ENCODE measurements at regions not wholly inside any gene's neighbourhood (a gene's known extent, or its start where the extent isn't known, plus 50 kb on each side); places are given as distances from the start of the nearest gene placed in this dataset.

- Histone ChIP-seq H3F3A (ENCODE audit: low read depth) (no peaks in the 10 kb centered on the region), H3K27me3 (ENCODE audit: insufficient read depth, low read length, poor library complexity, severe bottlenecking) (no peaks in the 10 kb centered on the region), H2AFZ (ENCODE audit: low read length) (no peak overlapping the region), H3K4me1 (ENCODE audit: insufficient read depth, low read length, poor library complexity, severe bottlenecking) (no peaks in the 10 kb centered on the region), H3K9me3 (ENCODE audit: insufficient read depth, low read depth, low read length) (no peaks in the 10 kb centered on the region), H3K9me2 (replicated peaks; ENCODE audit: low read depth, low read length) (no peaks in the 10 kb centered on the region), H4K20me1 (ENCODE audit: insufficient read depth, low read length, poor library complexity, severe bottlenecking) (no peaks in the 10 kb centered on the region), H3K9ac (ENCODE audit: low read depth, low read length, poor library complexity, severe bottlenecking) (no peak overlapping the region), H3K36me3 (ENCODE audit: insufficient read depth, low read length) (no peaks in the 10 kb centered on the region), H3K4me2 (ENCODE audit: low read depth, low read length, poor library complexity, severe bottlenecking) (no peak overlapping the region), H3K4me3 (ENCODE audit: low read length, poor library complexity, severe bottlenecking) (no peak overlapping the region), H3K79me2 (ENCODE audit: insufficient read depth, low read length) (no peaks in the 10 kb centered on the region)
- TF ChIP-seq, protein P1, sequence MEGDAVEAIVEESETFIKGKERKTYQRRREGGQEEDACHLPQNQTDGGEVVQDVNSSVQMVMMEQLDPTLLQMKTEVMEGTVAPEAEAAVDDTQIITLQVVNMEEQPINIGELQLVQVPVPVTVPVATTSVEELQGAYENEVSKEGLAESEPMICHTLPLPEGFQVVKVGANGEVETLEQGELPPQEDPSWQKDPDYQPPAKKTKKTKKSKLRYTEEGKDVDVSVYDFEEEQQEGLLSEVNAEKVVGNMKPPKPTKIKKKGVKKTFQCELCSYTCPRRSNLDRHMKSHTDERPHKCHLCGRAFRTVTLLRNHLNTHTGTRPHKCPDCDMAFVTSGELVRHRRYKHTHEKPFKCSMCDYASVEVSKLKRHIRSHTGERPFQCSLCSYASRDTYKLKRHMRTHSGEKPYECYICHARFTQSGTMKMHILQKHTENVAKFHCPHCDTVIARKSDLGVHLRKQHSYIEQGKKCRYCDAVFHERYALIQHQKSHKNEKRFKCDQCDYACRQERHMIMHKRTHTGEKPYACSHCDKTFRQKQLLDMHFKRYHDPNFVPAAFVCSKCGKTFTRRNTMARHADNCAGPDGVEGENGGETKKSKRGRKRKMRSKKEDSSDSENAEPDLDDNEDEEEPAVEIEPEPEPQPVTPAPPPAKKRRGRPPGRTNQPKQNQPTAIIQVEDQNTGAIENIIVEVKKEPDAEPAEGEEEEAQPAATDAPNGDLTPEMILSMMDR (conservative IDR thresholded peaks at IDR 0.05; ENCODE audit: low read length): no peak
- TF ChIP-seq EZH2phosphoT487 (IDR thresholded peaks at IDR 0.05; ENCODE audit: borderline replicate concordance): no peak
Measured at GRCh38 chr2:34447097-34447496, 848.0 kb upstream of the FAM98A start.

DNA sequence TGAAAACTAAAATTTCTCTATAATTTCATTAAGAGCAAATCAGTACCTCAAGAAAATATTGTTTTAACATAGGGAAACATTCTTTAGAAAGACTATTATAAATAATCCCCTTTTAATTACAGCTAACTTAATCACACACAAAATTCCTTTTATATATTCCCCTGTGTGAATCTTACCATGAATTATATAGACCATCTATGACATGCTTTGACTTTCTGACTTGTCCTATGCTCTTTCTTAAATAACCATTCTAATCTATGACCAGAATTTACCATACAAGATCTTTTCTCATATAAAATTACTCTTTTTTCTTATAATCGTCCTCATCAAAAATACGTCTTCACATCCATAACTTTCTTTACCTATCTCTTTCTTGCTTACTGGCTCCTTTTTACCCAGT lies 824.2 kb upstream of the FAM98A start:
- Histone ChIP-seq H3F3A (ENCODE audit: low read depth) (no peaks in the 10 kb centered on the region), H3K9me3 (ENCODE audit: insufficient read depth, low read depth, low read length) (no peaks in the 10 kb centered on the region; the same call in 1 of the 2 replicates), H3K4me1 (ENCODE audit: insufficient read depth, low read length, poor library complexity, severe bottlenecking) (no peaks in the 10 kb centered on the region), H3K36me3 (ENCODE audit: insufficient read depth, low read length) (no peaks in the 10 kb centered on the region), H4K20me1 (ENCODE audit: insufficient read depth, low read length, poor library complexity, severe bottlenecking) (no peaks in the 10 kb centered on the region), H3K27me3 (ENCODE audit: insufficient read depth, low read length, poor library complexity, severe bottlenecking) (no peaks in the 10 kb centered on the region), H3K4me2 (ENCODE audit: low read depth, low read length, poor library complexity, severe bottlenecking) (no peak overlapping the region), H3K4me3 (ENCODE audit: low read length, poor library complexity, severe bottlenecking) (no peak overlapping the region), H2AFZ (ENCODE audit: low read length) (no peak overlapping the region), H3K79me2 (ENCODE audit: insufficient read depth, low read length) (no peaks in the 10 kb centered on the region), H3K9ac (ENCODE audit: low read depth, low read length, poor library complexity, severe bottlenecking) (no peak overlapping the region), H3K9me2 (replicated peaks; ENCODE audit: low read depth, low read length) (no peaks in the 10 kb centered on the region)
- TF ChIP-seq, protein P1 (conservative IDR thresholded peaks at IDR 0.05; ENCODE audit: low read length): no peak
- TF ChIP-seq EZH2phosphoT487 (IDR thresholded peaks at IDR 0.05; ENCODE audit: borderline replicate concordance): no peak

GRCh38 chr2:34419856-34420255 lies 820.8 kb upstream of the FAM98A start:
- H3K36me3 ChIP-seq (ENCODE audit: insufficient read depth, low read length): no peaks in the 10 kb centered on the region
- no peak overlapping the region for H3K4me3 ChIP-seq (ENCODE audit: low read length, poor library complexity, severe bottlenecking)
- TF ChIP-seq, protein P1 (conservative IDR thresholded peaks at IDR 0.05; ENCODE audit: low read length): no peak
- no peak for TF ChIP-seq EZH2phosphoT487 (IDR thresholded peaks at IDR 0.05; ENCODE audit: borderline replicate concordance)
- no peak overlapping the region for H3K4me2 ChIP-seq (ENCODE audit: low read depth, low read length, poor library complexity, severe bottlenecking)
- no peaks in the 10 kb centered on the region for H4K20me1 ChIP-seq (ENCODE audit: insufficient read depth, low read length, poor library complexity, severe bottlenecking)
- no peak overlapping the region for H3K9ac ChIP-seq (ENCODE audit: low read depth, low read length, poor library complexity, severe bottlenecking)
- no peaks in the 10 kb centered on the region; the same call in 1 of the 2 replicates for H3K9me3 ChIP-seq (ENCODE audit: insufficient read depth, low read depth, low read length)
- H3K27me3 ChIP-seq (ENCODE audit: insufficient read depth, low read length, poor library complexity, severe bottlenecking): no peaks in the 10 kb centered on the region
- no peaks in the 10 kb centered on the region for H3K79me2 ChIP-seq (ENCODE audit: insufficient read depth, low read length)
- no peak overlapping the region for H2AFZ ChIP-seq (ENCODE audit: low read length)
- H3K4me1 ChIP-seq (ENCODE audit: insufficient read depth, low read length, poor library complexity, severe bottlenecking): no peaks in the 10 kb centered on the region
- H3K9me2 ChIP-seq (replicated peaks; ENCODE audit: low read depth, low read length): no peaks in the 10 kb centered on the region
- no peaks in the 10 kb centered on the region for H3F3A ChIP-seq (ENCODE audit: low read depth)
